Stimulated activated CD8-positive, alpha-beta memory T cell treated with anti-CD3 and anti-CD28 coated beads, Interleukin-7, amount 100 ng/mL, for 48 hours (primary cell): ENCODE measurements at regions not wholly inside any gene's neighbourhood (a gene's known extent, or its start where the extent isn't known, plus 50 kb on each side); places are given as distances from the start of the nearest gene placed in this dataset.
"Not testable (repeated sequence)": the region's sequence is repeated elsewhere in the genome, so short reads cannot be mapped to it uniquely, and the experiment has no call there.

Experiments used
- DNase-seq, 2 donors: peaks; one replicate each; pipeline ENCODE4 v3.0.0-alpha.2; 2020; ENCODE audit warnings: low read depth in 1 of 2; ENCODE audit errors: extremely low read depth in 1 of 2

GRCh38 chr2:122523143-122523542 is 767.7 kb downstream of the TSN start:
- no peak for DNase-seq

GRCh38 chr2:122523981-122524380 is 768.5 kb downstream of the TSN start:
- DNase-seq: no peak

- no peak for DNase-seq
Measured at GRCh38 chr2:122525336-122525735, 769.9 kb downstream of the TSN start.

- DNase-seq: no peak
Measured at GRCh38 chr2:122528061-122528460, 772.6 kb downstream of the TSN start.

- no peak for DNase-seq
Measured at GRCh38 chr2:122528958-122529705, 773.7 kb downstream of the TSN start.

- no peak for DNase-seq
Measured at GRCh38 chr2:122530814-122531213, 775.4 kb downstream of the TSN start.

- DNase-seq: no peak
Measured at GRCh38 chr2:122531290-122532071, 776.0 kb downstream of the TSN start.

GRCh38 chr2:122532072-122532344 is 776.6 kb downstream of the TSN start:
- no peak for DNase-seq

- DNase-seq: no peak
Measured at GRCh38 chr2:122532481-122532880, 777.0 kb downstream of the TSN start.

- no peak for DNase-seq
Measured at GRCh38 chr2:122535960-122536505, 780.6 kb downstream of the TSN start.

- DNase-seq: no peak
Measured at GRCh38 chr2:122539311-122539710, 783.9 kb downstream of the TSN start.

GRCh38 chr2:122539920-122540319 is 784.5 kb downstream of the TSN start:
- DNase-seq: no peak

GRCh38 chr2:122542236-122542635 is 786.8 kb downstream of the TSN start:
- DNase-seq: no peak

GRCh38 chr2:122542646-122543045 is 787.2 kb downstream of the TSN start:
- DNase-seq: no peak

GRCh38 chr2:122543815-122544214 is 788.4 kb downstream of the TSN start:
- DNase-seq: no peak

GRCh38 chr2:122545821-122546220 is 790.4 kb downstream of the TSN start:
- DNase-seq: no peak

GRCh38 chr2:122562775-122563174 is 807.3 kb downstream of the TSN start:
- DNase-seq: no peak

- DNase-seq: no peak
Measured at GRCh38 chr2:122563781-122564180, 808.3 kb downstream of the TSN start.

- no peak for DNase-seq
Measured at GRCh38 chr2:122564843-122565242, 809.4 kb downstream of the TSN start.

GRCh38 chr2:122565364-122565763 is 809.9 kb downstream of the TSN start:
- no peak for DNase-seq

GRCh38 chr2:122570641-122571040 is 815.2 kb downstream of the TSN start:
- DNase-seq: no peak

GRCh38 chr2:122571471-122571870 is 816.0 kb downstream of the TSN start:
- not testable (repeated sequence) for DNase-seq
